HEK293T (cell line): ENCODE measurements at regions not wholly inside any gene's neighbourhood (a gene's known extent, or its start where the extent isn't known, plus 50 kb on each side); places are given as distances from the start of the nearest gene placed in this dataset.
"Not testable (repeated sequence)": the region's sequence is repeated elsewhere in the genome, so short reads cannot be mapped to it uniquely, and the experiment has no call there.

ENCODE experiments used
- CTCF ChIA-PET: fragments of 350-600 bp; formaldehyde crosslinking; extraction: SDS; loops from one replicate; lab custom pipeline; 2021; ENCODE audit warnings: antibody characterized with exemption, inconsistent platforms; lab: Yijun Ruan, JAX
- POLR2A ChIA-PET: fragments of 350-600 bp; formaldehyde crosslinking; extraction: SDS; loops from one replicate; lab custom pipeline; 2020; ENCODE audit warnings: antibody characterized with exemption, inconsistent platforms; lab: Yijun Ruan, JAX
- DNase-seq: peaks from one replicate; pipeline ENCODE4 v3.0.0; 2012; ENCODE audit warnings: mixed read lengths; ENCODE audit errors: extremely low spot score
- ARNT ChIP-seq: fragments of 450-650 bp; IDR thresholded peaks from 2 replicates; pipeline ENCODE4 v1.6.1; 2017; ENCODE audit warnings: mild to moderate bottlenecking
- BHLHE40 ChIP-seq: fragments of 450-650 bp; IDR thresholded peaks from 2 replicates; pipeline ENCODE4 v1.6.1; 2016; ENCODE audit warnings: mild to moderate bottlenecking, moderate library complexity, borderline replicate concordance
- CTBP1 ChIP-seq: fragments of 450-650 bp; IDR thresholded peaks from 2 replicates; pipeline ENCODE4 v1.6.1; 2016; ENCODE audit warnings: borderline replicate concordance
- ELF4 ChIP-seq: fragments of 450-650 bp; IDR thresholded peaks from 2 replicates; pipeline ENCODE4 v1.6.1; 2017; ENCODE audit warnings: antibody characterized with exemption
- FOXA1 ChIP-seq: fragments of 450-650 bp; IDR thresholded peaks from 2 replicates; pipeline ENCODE4 v1.6.1; 2016; ENCODE audit warnings: mild to moderate bottlenecking
- FOXK2 ChIP-seq: fragments of 450-650 bp; IDR thresholded peaks from 2 replicates; pipeline ENCODE4 v1.6.1; 2016; ENCODE audit warnings: mild to moderate bottlenecking
- FOXM1 ChIP-seq: fragments of 450-650 bp; IDR thresholded peaks from 2 replicates; pipeline ENCODE4 v1.6.1; 2017; ENCODE audit warnings: mild to moderate bottlenecking, borderline replicate concordance
- HDGF ChIP-seq: fragments of 450-650 bp; IDR thresholded peaks from 2 replicates; pipeline ENCODE4 v1.6.1; 2017; ENCODE audit warnings: antibody characterized with exemption, borderline replicate concordance
- L3MBTL2 ChIP-seq: fragments of 450-650 bp; conservative IDR thresholded peaks from 2 replicates; pipeline ENCODE4 v1.6.1; 2016; ENCODE audit warnings: mild to moderate bottlenecking
- LEF1 ChIP-seq: fragments of 450-650 bp; IDR thresholded peaks from 2 replicates; pipeline ENCODE4 v1.6.1; 2017; ENCODE audit warnings: mild to moderate bottlenecking, borderline replicate concordance
- NFRKB ChIP-seq: fragments of 450-650 bp; IDR thresholded peaks from 2 replicates; pipeline ENCODE4 v1.6.1; 2016; ENCODE audit warnings: mild to moderate bottlenecking, moderate library complexity
- PKNOX1 ChIP-seq: fragments of 450-650 bp; IDR thresholded peaks from 2 replicates; pipeline ENCODE4 v1.6.1; 2016
- SP1 ChIP-seq: fragments of 450-650 bp; IDR thresholded peaks from 2 replicates; pipeline ENCODE4 v1.6.1; 2017
- SUZ12 ChIP-seq: fragments of 450-650 bp; IDR thresholded peaks from 2 replicates; pipeline ENCODE4 v1.6.1; 2016; ENCODE audit warnings: mild to moderate bottlenecking
- TARDBP ChIP-seq: fragments of 450-650 bp; IDR thresholded peaks from 2 replicates; pipeline ENCODE4 v1.6.1; 2016
- ZNF384 ChIP-seq: fragments of 450-650 bp; IDR thresholded peaks from 2 replicates; pipeline ENCODE4 v1.6.1; 2016

GRCh38 chr11:92098172-92098571, 126.4 kb upstream of the FAT3 start:
- POLR2A ChIA-PET = no interaction called here
- TF ChIP-seq LEF1 = no peak
- CTCF ChIA-PET = no interaction called here
- no peak for DNase-seq

- DNase-seq = no peak
- TF ChIP-seq FOXK2 = no peak
- TF ChIP-seq TARDBP = no peak
- no peak for TF ChIP-seq ZNF384
- TF ChIP-seq CTBP1 = no peak
- TF ChIP-seq L3MBTL2 = no peak
- TF ChIP-seq SP1 = no peak
- TF ChIP-seq HDGF = no peak
- no peak for TF ChIP-seq SUZ12
- TF ChIP-seq PKNOX1 = no peak
- TF ChIP-seq ARNT = no peak
- no peak for TF ChIP-seq FOXA1
- no peak for TF ChIP-seq NFRKB
- TF ChIP-seq BHLHE40 = no peak
- TF ChIP-seq LEF1 = no peak
- no peak for TF ChIP-seq FOXM1
- TF ChIP-seq ELF4 = no peak
- CTCF ChIA-PET = no interaction called here
- POLR2A ChIA-PET = no interaction called here
These were observed 136.7 kb upstream of the FAT3 start for GRCh38 chr11:92087725-92088537.

GRCh38 chr11:92083123-92083522, 141.5 kb upstream of the FAT3 start:
- CTCF ChIA-PET = no interaction called here
- DNase-seq = no peak
- no peak for TF ChIP-seq L3MBTL2
- TF ChIP-seq ARNT = no peak
- no peak for TF ChIP-seq BHLHE40
- no peak for TF ChIP-seq LEF1
- TF ChIP-seq PKNOX1 = no peak
- no peak for TF ChIP-seq HDGF
- TF ChIP-seq NFRKB = no peak
- no peak for TF ChIP-seq CTBP1
- no peak for TF ChIP-seq SUZ12
- POLR2A ChIA-PET = no interaction called here

- CTCF ChIA-PET = no interaction called here
- DNase-seq = no peak
- no peak for TF ChIP-seq ARNT
- TF ChIP-seq PKNOX1 = no peak
- TF ChIP-seq BHLHE40 = no peak
- no peak for TF ChIP-seq FOXM1
- TF ChIP-seq FOXK2 = no peak
- no peak for TF ChIP-seq HDGF
- no peak for TF ChIP-seq ZNF384
- TF ChIP-seq FOXA1 = no peak
- no peak for TF ChIP-seq NFRKB
- TF ChIP-seq SP1 = no peak
- no peak for TF ChIP-seq CTBP1
- TF ChIP-seq L3MBTL2 = no peak
- TF ChIP-seq SUZ12 = no peak
- no peak for TF ChIP-seq ELF4
- no peak for TF ChIP-seq LEF1
- TF ChIP-seq TARDBP = no peak
- POLR2A ChIA-PET = no interaction called here
These were observed 142.0 kb upstream of the FAT3 start for GRCh38 chr11:92082652-92083051.

- CTCF ChIA-PET, DNase-seq, POLR2A ChIA-PET: not testable (repeated sequence)
These were observed 150.1 kb upstream of the FAT3 start for GRCh38 chr11:92074498-92074897.

- no peak for DNase-seq
- ChIA-PET CTCF (no interaction called here), POLR2A (no interaction called here)
- no peak for TF ChIP-seq SP1
- no peak for TF ChIP-seq ELF4
- TF ChIP-seq ARNT = no peak
- TF ChIP-seq HDGF = no peak
- TF ChIP-seq PKNOX1 = no peak
- no peak for TF ChIP-seq LEF1
- no peak for TF ChIP-seq L3MBTL2
- TF ChIP-seq FOXM1 = no peak
- TF ChIP-seq BHLHE40 = no peak
- TF ChIP-seq ZNF384 = no peak
- TF ChIP-seq CTBP1 = no peak
- no peak for TF ChIP-seq FOXK2
- no peak for TF ChIP-seq SUZ12
- TF ChIP-seq TARDBP = no peak
- no peak for TF ChIP-seq NFRKB
- no peak for TF ChIP-seq FOXA1
These were observed 153.0 kb upstream of the FAT3 start for GRCh38 chr11:92071660-92072059.
